Panc1 (cell line): ENCODE measurements at regions not wholly inside any gene's neighbourhood (a gene's known extent, or its start where the extent isn't known, plus 50 kb on each side); places are given as distances from the start of the nearest gene placed in this dataset.

Experiments
- CTCF ChIP-seq: fragments of 450-650 bp; IDR thresholded peaks from 2 replicates; pipeline ENCODE4 v1.5.1; 2017; ENCODE audit warnings: mild to moderate bottlenecking
- TCF7L2 ChIP-seq: IDR thresholded peaks from 2 replicates; pipeline ENCODE4 v1.6.1; 2011; ENCODE audit warnings: mild to moderate bottlenecking, low read depth, low read length, inconsistent platforms

- TF ChIP-seq CTCF (no peak), TCF7L2 (no peak)
Measured at GRCh38 chr2:383178-383577, 95.3 kb upstream of the ALKAL2 start.
